ENCODE measurements at regions not wholly inside any gene's neighbourhood (a gene's known extent, or its start where the extent isn't known, plus 50 kb on each side); places are given as distances from the start of the nearest gene placed in this dataset.

- TF ChIP-seq POU5F1 (IDR thresholded peaks at IDR 0.05; ENCODE audit: borderline replicate concordance, low read depth, low read length, partially characterized antibody) (no peak), HNRNPLL (IDR thresholded peaks at IDR 0.05; ENCODE audit: low read depth, low read length, poor library complexity, severe bottlenecking) (no peak), HDAC6 (IDR thresholded peaks at IDR 0.05; ENCODE audit: low read depth, low read length) (no peak), ZNF354B (CRISPR knock-in tag; IDR thresholded peaks at IDR 0.05) (no peak), CREM (IDR thresholded peaks at IDR 0.05; ENCODE audit: low read depth) (no peak), DNMT1 (IDR thresholded peaks at IDR 0.05) (no peak), L3MBTL2 (IDR thresholded peaks at IDR 0.05) (no peak), CBX8 (IDR thresholded peaks at IDR 0.05; ENCODE audit: borderline replicate concordance, extremely low read depth, low read depth, low read length, poor library complexity, severe bottlenecking) (no peak), NUFIP1 (IDR thresholded peaks at IDR 0.05; ENCODE audit: partially characterized antibody) (no peak), CBX1 (IDR thresholded peaks at IDR 0.05; ENCODE audit: low read depth) (no peak)
Observed at GRCh38 chr6:168384045-168385036, 56.6 kb upstream of the SMOC2 start (continued).
